ENCODE measurements at regions not wholly inside any gene's neighbourhood (a gene's known extent, or its start where the extent isn't known, plus 50 kb on each side); places are given as distances from the start of the nearest gene placed in this dataset.

DNA sequence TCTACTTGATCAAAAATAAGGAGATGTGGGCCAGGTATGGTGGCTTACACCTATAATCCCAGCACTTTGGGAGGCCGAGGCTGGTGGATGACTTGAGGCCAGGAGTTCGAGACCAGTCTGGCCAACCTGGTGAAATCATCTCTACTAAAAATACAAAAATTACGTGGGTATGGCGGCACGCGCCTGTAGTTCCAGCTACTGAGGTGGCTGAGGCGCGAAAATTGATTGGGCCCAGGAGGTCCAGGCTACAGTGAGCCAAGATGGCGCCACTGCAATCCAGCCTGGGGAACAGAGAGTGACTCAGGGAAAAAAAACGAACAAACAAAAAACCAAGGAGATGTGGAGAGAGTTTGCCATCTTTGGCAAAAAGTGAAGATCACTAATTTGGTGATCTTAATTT lies 65.3 kb downstream of the BMP2 start (continued):
- TF ChIP-seq, protein P1, sequence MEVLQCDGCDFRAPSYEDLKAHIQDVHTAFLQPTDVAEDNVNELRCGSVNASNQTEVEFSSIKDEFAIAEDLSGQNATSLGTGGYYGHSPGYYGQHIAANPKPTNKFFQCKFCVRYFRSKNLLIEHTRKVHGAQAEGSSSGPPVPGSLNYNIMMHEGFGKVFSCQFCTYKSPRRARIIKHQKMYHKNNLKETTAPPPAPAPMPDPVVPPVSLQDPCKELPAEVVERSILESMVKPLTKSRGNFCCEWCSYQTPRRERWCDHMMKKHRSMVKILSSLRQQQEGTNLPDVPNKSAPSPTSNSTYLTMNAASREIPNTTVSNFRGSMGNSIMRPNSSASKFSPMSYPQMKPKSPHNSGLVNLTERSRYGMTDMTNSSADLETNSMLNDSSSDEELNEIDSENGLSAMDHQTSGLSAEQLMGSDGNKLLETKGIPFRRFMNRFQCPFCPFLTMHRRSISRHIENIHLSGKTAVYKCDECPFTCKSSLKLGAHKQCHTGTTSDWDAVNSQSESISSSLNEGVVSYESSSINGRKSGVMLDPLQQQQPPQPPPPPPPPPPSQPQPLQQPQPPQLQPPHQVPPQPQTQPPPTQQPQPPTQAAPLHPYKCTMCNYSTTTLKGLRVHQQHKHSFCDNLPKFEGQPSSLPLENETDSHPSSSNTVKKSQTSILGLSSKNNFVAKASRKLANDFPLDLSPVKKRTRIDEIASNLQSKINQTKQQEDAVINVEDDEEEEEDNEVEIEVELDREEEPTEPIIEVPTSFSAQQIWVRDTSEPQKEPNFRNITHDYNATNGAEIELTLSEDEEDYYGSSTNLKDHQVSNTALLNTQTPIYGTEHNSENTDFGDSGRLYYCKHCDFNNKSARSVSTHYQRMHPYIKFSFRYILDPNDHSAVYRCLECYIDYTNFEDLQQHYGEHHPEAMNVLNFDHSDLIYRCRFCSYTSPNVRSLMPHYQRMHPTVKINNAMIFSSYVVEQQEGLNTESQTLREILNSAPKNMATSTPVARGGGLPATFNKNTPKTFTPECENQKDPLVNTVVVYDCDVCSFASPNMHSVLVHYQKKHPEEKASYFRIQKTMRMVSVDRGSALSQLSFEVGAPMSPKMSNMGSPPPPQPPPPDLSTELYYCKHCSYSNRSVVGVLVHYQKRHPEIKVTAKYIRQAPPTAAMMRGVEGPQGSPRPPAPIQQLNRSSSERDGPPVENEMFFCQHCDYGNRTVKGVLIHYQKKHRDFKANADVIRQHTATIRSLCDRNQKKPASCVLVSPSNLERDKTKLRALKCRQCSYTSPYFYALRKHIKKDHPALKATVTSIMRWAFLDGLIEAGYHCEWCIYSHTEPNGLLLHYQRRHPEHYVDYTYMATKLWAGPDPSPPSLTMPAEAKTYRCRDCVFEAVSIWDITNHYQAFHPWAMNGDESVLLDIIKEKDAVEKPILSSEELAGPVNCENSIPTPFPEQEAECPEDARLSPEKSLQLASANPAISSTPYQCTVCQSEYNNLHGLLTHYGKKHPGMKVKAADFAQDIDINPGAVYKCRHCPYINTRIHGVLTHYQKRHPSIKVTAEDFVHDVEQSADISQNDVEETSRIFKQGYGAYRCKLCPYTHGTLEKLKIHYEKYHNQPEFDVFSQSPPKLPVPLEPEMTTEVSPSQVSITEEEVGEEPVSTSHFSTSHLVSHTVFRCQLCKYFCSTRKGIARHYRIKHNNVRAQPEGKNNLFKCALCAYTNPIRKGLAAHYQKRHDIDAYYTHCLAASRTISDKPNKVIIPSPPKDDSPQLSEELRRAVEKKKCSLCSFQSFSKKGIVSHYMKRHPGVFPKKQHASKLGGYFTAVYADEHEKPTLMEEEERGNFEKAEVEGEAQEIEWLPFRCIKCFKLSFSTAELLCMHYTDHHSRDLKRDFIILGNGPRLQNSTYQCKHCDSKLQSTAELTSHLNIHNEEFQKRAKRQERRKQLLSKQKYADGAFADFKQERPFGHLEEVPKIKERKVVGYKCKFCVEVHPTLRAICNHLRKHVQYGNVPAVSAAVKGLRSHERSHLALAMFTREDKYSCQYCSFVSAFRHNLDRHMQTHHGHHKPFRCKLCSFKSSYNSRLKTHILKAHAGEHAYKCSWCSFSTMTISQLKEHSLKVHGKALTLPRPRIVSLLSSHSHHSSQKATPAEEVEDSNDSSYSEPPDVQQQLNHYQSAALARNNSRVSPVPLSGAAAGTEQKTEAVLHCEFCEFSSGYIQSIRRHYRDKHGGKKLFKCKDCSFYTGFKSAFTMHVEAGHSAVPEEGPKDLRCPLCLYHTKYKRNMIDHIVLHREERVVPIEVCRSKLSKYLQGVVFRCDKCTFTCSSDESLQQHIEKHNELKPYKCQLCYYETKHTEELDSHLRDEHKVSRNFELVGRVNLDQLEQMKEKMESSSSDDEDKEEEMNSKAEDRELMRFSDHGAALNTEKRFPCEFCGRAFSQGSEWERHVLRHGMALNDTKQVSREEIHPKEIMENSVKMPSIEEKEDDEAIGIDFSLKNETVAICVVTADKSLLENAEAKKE (CRISPR knock-in tag; IDR thresholded peaks at IDR 0.05), result no peak

DNA sequence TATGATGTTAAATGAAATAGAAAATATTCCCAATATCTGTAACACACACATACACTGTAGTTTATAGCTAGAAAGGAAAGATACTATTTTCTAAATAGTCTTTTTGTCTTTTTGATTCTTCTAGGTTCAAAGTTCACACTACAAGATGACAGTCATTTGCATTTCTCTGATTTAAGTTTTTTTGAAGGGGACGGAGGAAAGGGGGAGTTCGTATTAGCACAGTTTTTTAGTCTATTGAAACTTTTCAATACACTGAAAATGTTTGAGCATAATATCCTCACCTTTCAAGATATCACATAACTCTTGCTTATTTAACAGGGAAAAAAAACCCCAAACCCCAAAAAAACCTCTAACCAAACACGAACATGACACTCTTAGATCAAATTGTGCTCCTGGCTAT lies 68.1 kb downstream of the BMP2 start:
- peaks cover 13% of the 10 kb centered on the region for H3K4me1 Mint-ChIP-seq
- H3K9me2 ChIP-seq (ENCODE audit: insufficient read depth), result peaks cover 9% of the 10 kb centered on the region; the same call in 1 of the 2 replicates
- no peak overlapping the region for H3K27ac Mint-ChIP-seq
- H3K36me3 Mint-ChIP-seq (ENCODE audit: low read depth), result no peaks in the 10 kb centered on the region
- peaks cover 7% of the 10 kb centered on the region; the same call in 1 of the 2 replicates for H3K4me1 ChIP-seq (ENCODE audit: insufficient read depth)
- no peak for DNase-seq (ENCODE audit: low spot score)
- no peak overlapping the region for H3K4me2 ChIP-seq
- H3K27me3 ChIP-seq (ENCODE audit: insufficient read depth), result no peaks in the 10 kb centered on the region
- H2AFZ ChIP-seq, result no peak overlapping the region
- no peak overlapping the region for H3K27ac ChIP-seq (ENCODE audit: low read depth)
- ATAC-seq, result no peak
- H3K36me3 ChIP-seq (ENCODE audit: insufficient read depth), result no peaks in the 10 kb centered on the region
- no peak overlapping the region for H3K4me3 Mint-ChIP-seq
- TF ChIP-seq, protein P2, sequence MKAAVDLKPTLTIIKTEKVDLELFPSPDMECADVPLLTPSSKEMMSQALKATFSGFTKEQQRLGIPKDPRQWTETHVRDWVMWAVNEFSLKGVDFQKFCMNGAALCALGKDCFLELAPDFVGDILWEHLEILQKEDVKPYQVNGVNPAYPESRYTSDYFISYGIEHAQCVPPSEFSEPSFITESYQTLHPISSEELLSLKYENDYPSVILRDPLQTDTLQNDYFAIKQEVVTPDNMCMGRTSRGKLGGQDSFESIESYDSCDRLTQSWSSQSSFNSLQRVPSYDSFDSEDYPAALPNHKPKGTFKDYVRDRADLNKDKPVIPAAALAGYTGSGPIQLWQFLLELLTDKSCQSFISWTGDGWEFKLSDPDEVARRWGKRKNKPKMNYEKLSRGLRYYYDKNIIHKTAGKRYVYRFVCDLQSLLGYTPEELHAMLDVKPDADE (IDR thresholded peaks at IDR 0.05), result no peak
- TF ChIP-seq ZNF331 (CRISPR knock-in tag; IDR thresholded peaks at IDR 0.05; ENCODE audit: low read depth) (no peak), JUNB (IDR thresholded peaks at IDR 0.05; ENCODE audit: unreplicated experiment) (no peak), NANOG (IDR thresholded peaks at IDR 0.05; ENCODE audit: borderline replicate concordance) (no peak), CREB1 (CRISPR knock-in tag; IDR thresholded peaks at IDR 0.05; ENCODE audit: low read depth) (no peak)
- TF ChIP-seq, protein P3, sequence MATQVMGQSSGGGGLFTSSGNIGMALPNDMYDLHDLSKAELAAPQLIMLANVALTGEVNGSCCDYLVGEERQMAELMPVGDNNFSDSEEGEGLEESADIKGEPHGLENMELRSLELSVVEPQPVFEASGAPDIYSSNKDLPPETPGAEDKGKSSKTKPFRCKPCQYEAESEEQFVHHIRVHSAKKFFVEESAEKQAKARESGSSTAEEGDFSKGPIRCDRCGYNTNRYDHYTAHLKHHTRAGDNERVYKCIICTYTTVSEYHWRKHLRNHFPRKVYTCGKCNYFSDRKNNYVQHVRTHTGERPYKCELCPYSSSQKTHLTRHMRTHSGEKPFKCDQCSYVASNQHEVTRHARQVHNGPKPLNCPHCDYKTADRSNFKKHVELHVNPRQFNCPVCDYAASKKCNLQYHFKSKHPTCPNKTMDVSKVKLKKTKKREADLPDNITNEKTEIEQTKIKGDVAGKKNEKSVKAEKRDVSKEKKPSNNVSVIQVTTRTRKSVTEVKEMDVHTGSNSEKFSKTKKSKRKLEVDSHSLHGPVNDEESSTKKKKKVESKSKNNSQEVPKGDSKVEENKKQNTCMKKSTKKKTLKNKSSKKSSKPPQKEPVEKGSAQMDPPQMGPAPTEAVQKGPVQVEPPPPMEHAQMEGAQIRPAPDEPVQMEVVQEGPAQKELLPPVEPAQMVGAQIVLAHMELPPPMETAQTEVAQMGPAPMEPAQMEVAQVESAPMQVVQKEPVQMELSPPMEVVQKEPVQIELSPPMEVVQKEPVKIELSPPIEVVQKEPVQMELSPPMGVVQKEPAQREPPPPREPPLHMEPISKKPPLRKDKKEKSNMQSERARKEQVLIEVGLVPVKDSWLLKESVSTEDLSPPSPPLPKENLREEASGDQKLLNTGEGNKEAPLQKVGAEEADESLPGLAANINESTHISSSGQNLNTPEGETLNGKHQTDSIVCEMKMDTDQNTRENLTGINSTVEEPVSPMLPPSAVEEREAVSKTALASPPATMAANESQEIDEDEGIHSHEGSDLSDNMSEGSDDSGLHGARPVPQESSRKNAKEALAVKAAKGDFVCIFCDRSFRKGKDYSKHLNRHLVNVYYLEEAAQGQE (IDR thresholded peaks at IDR 0.05; ENCODE audit: unreplicated experiment), result no peak
- TF ChIP-seq, protein P4, sequence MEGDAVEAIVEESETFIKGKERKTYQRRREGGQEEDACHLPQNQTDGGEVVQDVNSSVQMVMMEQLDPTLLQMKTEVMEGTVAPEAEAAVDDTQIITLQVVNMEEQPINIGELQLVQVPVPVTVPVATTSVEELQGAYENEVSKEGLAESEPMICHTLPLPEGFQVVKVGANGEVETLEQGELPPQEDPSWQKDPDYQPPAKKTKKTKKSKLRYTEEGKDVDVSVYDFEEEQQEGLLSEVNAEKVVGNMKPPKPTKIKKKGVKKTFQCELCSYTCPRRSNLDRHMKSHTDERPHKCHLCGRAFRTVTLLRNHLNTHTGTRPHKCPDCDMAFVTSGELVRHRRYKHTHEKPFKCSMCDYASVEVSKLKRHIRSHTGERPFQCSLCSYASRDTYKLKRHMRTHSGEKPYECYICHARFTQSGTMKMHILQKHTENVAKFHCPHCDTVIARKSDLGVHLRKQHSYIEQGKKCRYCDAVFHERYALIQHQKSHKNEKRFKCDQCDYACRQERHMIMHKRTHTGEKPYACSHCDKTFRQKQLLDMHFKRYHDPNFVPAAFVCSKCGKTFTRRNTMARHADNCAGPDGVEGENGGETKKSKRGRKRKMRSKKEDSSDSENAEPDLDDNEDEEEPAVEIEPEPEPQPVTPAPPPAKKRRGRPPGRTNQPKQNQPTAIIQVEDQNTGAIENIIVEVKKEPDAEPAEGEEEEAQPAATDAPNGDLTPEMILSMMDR (conservative IDR thresholded peaks at IDR 0.05; ENCODE audit: low read depth in 2 of 2), result no peak
- no peaks in the 10 kb centered on the region for H3K27me3 Mint-ChIP-seq (ENCODE audit: insufficient read depth, low read depth, poor library complexity)
- no peaks in the 10 kb centered on the region for H3K79me2 ChIP-seq (replicated peaks; ENCODE audit: insufficient read depth)
- no peaks in the 10 kb centered on the region for H3K9me3 Mint-ChIP-seq
- H3K4me3 ChIP-seq, result no peak overlapping the region
- no peaks in the 10 kb centered on the region for H3F3A ChIP-seq (replicated peaks; ENCODE audit: low read depth)
- H4K20me1 ChIP-seq (replicated peaks; ENCODE audit: insufficient read depth), result no peaks in the 10 kb centered on the region

Data from GM23338 (cell line).